AG08396 (cell line): ENCODE measurements at regions not wholly inside any gene's neighbourhood (a gene's known extent, or its start where the extent isn't known, plus 50 kb on each side); places are given as distances from the start of the nearest gene placed in this dataset.
"Not testable (repeated sequence)": the region's sequence is repeated elsewhere in the genome, so short reads cannot be mapped to it uniquely, and the experiment has no call there.

ENCODE experiments used
- DNase-seq: peaks from one replicate; pipeline ENCODE4 v3.0.0; 2012; ENCODE audit warnings: low spot score, mixed read lengths

- DNase-seq = no peak
Measured at GRCh38 chr10:129165076-129165720, 301.8 kb upstream of the MGMT start.

GRCh38 chr10:129165770-129166169 is 301.3 kb upstream of the MGMT start:
- no peak for DNase-seq

GRCh38 chr10:129168660-129169059 is 298.4 kb upstream of the MGMT start:
- DNase-seq = no peak

GRCh38 chr10:129169115-129169514 is 297.9 kb upstream of the MGMT start:
- no peak for DNase-seq

- no peak for DNase-seq
Measured at GRCh38 chr10:129170812-129171211, 296.2 kb upstream of the MGMT start.

GRCh38 chr10:129171812-129172211 is 295.2 kb upstream of the MGMT start:
- DNase-seq = no peak

- no peak for DNase-seq
Measured at GRCh38 chr10:129174232-129175014, 292.6 kb upstream of the MGMT start.

GRCh38 chr10:129179245-129179971 is 287.6 kb upstream of the MGMT start:
- no peak for DNase-seq

- DNase-seq = no peak
Measured at GRCh38 chr10:129179972-129180678, 286.9 kb upstream of the MGMT start.

GRCh38 chr10:129184196-129184595 is 282.8 kb upstream of the MGMT start:
- DNase-seq = no peak

GRCh38 chr10:129187331-129187730 is 279.7 kb upstream of the MGMT start:
- DNase-seq = no peak

GRCh38 chr10:129191797-129192196 is 275.2 kb upstream of the MGMT start:
- no peak for DNase-seq

GRCh38 chr10:129192344-129193128 is 274.5 kb upstream of the MGMT start:
- DNase-seq = no peak

- no peak for DNase-seq
Measured at GRCh38 chr10:129193148-129193547, 273.9 kb upstream of the MGMT start.

- DNase-seq = no peak
Measured at GRCh38 chr10:129194181-129194870, 272.7 kb upstream of the MGMT start.

GRCh38 chr10:129199826-129200225 is 267.2 kb upstream of the MGMT start:
- no peak for DNase-seq

GRCh38 chr10:129203819-129204218 is 263.2 kb upstream of the MGMT start:
- no peak for DNase-seq

- DNase-seq = no peak
Measured at GRCh38 chr10:129207297-129207696, 259.7 kb upstream of the MGMT start.

GRCh38 chr10:129210876-129211275 is 256.2 kb upstream of the MGMT start:
- no peak for DNase-seq

GRCh38 chr10:129213256-129213655 is 253.8 kb upstream of the MGMT start:
- no peak for DNase-seq

GRCh38 chr10:129213996-129214395 is 253.0 kb upstream of the MGMT start:
- not testable (repeated sequence) for DNase-seq
